ENCODE measurements at regions not wholly inside any gene's neighbourhood (a gene's known extent, or its start where the extent isn't known, plus 50 kb on each side); places are given as distances from the start of the nearest gene placed in this dataset.
"Not testable (repeated sequence)": the region's sequence is repeated elsewhere in the genome, so short reads cannot be mapped to it uniquely, and the experiment has no call there.

DNA sequence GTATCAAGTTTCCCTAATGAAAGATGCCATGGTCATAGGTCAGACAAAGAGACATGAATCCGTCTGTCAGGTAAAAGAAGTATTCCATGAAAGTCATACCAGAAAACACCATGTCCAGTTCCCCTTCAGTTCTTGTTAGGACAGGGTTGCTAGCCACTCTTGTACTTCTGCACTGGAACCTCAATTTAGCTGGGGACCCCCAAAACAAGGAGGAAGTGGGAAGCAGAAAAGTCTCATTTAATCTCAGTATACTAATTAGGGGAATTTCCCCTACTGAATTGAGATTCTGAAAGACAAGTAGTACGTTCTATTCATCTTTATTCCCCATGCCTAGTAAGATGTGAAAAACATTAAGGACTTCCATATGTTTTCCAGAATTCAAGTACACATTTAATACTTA lies 1289.9 kb upstream of the B3GALT2 start:
- no peak for ATAC-seq (replicated peaks)
- no peaks in the 10 kb centered on the region for H3K9me3 Mint-ChIP-seq
- H3K36me3 Mint-ChIP-seq (ENCODE audit: low read depth) = no peaks in the 10 kb centered on the region
- H3K4me1 Mint-ChIP-seq = no peaks in the 10 kb centered on the region
- H3K27ac Mint-ChIP-seq = no peak overlapping the region
- H3K4me3 Mint-ChIP-seq = no peak overlapping the region
- peaks cover 4% of the 10 kb centered on the region for H3K27me3 Mint-ChIP-seq

DNA sequence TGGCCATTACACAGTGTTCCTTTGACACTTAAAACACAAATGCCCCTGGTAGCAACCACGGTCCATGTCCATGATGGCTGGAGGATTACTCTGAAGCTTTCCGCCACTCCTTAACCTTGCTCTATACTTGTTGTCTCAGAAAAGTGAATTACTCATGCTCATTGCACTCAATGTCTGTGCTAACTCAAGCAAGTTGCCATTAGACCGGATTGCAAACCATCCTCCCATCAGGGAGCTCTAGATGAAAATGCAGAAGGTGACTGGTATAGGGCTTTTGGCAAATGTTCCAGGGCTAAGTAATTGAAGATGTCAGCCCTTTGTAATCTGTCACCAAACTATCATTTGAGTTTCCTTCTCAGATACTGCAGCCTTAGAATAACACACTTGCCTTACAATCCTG lies 1288.3 kb upstream of the B3GALT2 start:
- H3K36me3 Mint-ChIP-seq (ENCODE audit: low read depth) = no peaks in the 10 kb centered on the region
- H3K9me3 Mint-ChIP-seq = no peaks in the 10 kb centered on the region
- H3K4me3 Mint-ChIP-seq = no peak overlapping the region
- no peak for ATAC-seq (replicated peaks)
- H3K27ac Mint-ChIP-seq = no peak overlapping the region
- no peaks in the 10 kb centered on the region for H3K4me1 Mint-ChIP-seq
- peaks cover 4% of the 10 kb centered on the region for H3K27me3 Mint-ChIP-seq

DNA sequence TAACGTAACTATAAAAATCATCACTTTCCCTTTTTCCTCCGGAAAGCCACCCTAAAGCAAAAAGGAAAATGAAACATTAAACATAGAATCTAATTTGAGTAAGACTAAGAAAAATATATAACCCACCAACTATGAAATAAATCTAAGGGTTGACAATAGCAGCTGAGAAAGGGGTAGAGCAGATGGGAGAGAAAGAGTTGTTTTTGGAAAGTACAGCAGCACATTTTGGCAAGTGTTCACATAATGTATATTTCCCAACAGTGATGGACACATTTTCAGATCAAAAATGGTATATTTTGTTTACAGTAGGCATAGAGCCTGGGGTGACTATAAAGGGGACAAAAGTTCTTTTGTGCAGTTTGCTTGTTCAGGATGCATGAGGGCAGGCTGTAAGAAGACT lies 1287.4 kb upstream of the B3GALT2 start:
- H3K27me3 Mint-ChIP-seq = peaks cover 4% of the 10 kb centered on the region
- H3K4me1 Mint-ChIP-seq = no peaks in the 10 kb centered on the region
- no peaks in the 10 kb centered on the region for H3K9me3 Mint-ChIP-seq
- H3K36me3 Mint-ChIP-seq (ENCODE audit: low read depth) = no peaks in the 10 kb centered on the region
- H3K4me3 Mint-ChIP-seq = no peak overlapping the region
- H3K27ac Mint-ChIP-seq = no peak overlapping the region
- no peak for ATAC-seq (replicated peaks)

DNA sequence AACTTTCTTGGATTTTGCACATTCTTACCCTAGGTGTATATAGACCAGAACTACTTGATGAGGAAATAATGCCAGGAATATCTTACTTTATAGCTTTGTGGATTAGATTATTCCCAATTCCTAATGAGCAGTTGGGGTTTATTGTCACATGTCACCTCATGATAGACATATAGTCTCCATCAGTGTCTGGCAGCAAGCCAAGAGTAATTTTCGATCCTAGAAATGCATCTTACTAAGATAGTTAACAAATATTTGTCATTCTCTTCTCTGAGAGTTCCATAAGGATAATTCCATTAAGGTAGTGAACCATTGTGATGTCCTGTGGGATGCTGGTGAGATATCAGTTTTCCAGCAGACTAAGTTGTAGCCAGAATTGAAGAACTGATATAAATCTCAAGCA lies 1282.9 kb upstream of the B3GALT2 start:
- no peak overlapping the region for H3K4me3 Mint-ChIP-seq
- no peaks in the 10 kb centered on the region for H3K9me3 Mint-ChIP-seq
- no peak for ATAC-seq (replicated peaks)
- H3K36me3 Mint-ChIP-seq (ENCODE audit: low read depth) = no peaks in the 10 kb centered on the region
- H3K4me1 Mint-ChIP-seq = no peaks in the 10 kb centered on the region
- H3K27ac Mint-ChIP-seq = no peak overlapping the region
- no peaks in the 10 kb centered on the region for H3K27me3 Mint-ChIP-seq

DNA sequence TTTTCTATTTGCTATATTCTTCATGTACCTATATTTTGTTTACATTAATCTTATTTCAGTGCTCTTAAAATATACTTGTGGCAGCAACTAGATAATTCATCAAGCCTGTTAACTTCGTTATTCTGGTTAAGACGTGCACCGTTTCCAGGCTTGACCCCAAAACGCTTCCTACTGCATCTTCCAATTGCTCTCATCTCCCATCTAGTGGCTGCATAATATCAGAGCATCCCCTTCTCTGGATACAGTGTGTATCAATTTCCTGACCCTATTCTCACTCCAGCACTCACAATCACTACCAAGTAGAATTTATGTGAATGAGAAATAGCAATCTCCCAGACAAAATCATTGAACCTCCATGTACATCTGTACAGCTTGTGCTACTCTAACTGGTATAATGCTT lies 1280.3 kb upstream of the B3GALT2 start:
- Mint-ChIP-seq H3K27me3 (no peaks in the 10 kb centered on the region), H3K36me3 (ENCODE audit: low read depth) (no peaks in the 10 kb centered on the region), H3K4me1 (no peaks in the 10 kb centered on the region), H3K4me3 (no peak overlapping the region), H3K9me3 (no peaks in the 10 kb centered on the region), H3K27ac (no peak overlapping the region)
- ATAC-seq (replicated peaks) = no peak

DNA sequence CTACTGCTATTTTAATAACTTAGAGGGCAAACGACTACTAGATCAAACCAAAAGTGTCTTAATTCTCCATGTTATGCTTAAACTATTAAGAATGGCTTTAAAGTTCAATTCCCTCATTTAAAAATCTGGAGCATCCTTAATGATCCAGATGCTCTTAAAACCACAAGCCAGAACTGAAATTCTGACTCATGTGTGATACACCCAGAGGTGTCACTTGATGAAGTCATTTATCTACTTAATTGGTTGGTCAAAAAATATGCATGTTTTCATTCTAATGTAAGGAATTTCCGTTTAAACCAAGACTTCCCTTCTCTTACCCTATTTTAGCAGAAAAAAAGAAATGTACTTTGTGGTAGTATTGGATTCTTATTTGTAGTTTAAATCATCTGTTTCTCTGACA lies 1261.2 kb upstream of the B3GALT2 start:
- no peaks in the 10 kb centered on the region for H3K4me1 Mint-ChIP-seq
- no peaks in the 10 kb centered on the region for H3K9me3 Mint-ChIP-seq
- no peak overlapping the region for H3K27ac Mint-ChIP-seq
- ATAC-seq (replicated peaks) = no peak
- H3K27me3 Mint-ChIP-seq = peaks cover 7% of the 10 kb centered on the region
- H3K36me3 Mint-ChIP-seq (ENCODE audit: low read depth) = no peaks in the 10 kb centered on the region
- H3K4me3 Mint-ChIP-seq = no peak overlapping the region

DNA sequence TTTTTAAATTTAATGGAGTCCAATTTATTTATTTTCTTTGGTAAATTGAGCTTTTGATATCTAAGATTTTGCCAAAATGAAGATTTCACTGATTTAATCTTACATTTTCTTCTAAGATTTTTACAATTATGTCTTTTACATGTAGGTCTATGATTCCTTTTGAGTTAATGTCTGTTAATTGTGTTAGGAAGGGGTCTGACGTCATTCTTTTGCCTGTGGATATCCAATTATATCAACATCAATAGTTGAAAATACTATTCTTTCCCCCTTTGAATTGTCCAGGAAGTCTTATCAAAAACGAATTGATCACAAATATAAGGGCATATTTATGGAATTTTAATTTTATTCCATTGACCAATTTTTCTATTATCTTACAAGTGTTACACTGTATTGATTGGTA lies 1258.8 kb upstream of the B3GALT2 start:
- Mint-ChIP-seq H3K36me3 (ENCODE audit: low read depth) (no peaks in the 10 kb centered on the region), H3K27ac (no peak overlapping the region)

DNA sequence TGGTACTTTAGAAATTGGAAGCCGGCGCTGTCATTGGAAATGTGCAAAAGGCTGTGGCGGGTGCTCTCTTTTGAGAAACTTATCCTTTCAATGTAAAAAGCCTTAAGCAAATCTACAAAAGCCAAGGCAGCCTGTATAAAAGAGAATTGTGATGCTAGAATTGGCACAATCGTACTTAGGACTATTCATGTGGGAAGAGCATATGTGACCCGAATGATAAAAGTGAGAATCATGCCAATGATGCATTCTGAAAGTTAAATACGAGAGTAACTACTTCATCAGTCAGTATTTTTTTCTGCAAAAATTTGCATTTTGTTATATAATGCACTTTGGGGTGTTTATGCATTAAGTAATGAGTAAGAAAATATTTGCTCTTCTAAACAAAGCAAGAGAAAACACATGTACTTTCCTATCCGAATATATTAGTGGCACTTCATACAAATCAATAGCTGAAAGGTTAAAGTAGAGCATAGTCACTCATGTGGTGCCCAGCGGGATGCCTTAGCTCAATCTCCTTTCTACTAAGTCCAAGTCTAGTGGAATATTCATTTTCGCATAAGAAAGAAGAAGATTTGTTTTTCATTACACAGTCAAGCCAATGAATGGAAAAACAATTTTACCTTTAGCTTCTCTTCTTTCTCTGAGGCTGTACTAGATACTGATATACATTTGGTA lies 1256.6 kb upstream of the B3GALT2 start:
- no peak for ATAC-seq (replicated peaks)
- Mint-ChIP-seq H3K36me3 (ENCODE audit: low read depth) (no peaks in the 10 kb centered on the region), H3K4me3 (no peak overlapping the region), H3K4me1 (no peaks in the 10 kb centered on the region), H3K27ac (no peak overlapping the region), H3K9me3 (no peaks in the 10 kb centered on the region), H3K27me3 (no peaks in the 10 kb centered on the region)

More for the DNA sequence above, 1258.8 kb upstream of the B3GALT2 start:
- no peak for ATAC-seq (replicated peaks)
- Mint-ChIP-seq H3K4me3 (no peak overlapping the region), H3K9me3 (no peaks in the 10 kb centered on the region), H3K27me3 (peaks cover 4% of the 10 kb centered on the region), H3K4me1 (no peaks in the 10 kb centered on the region)

DNA sequence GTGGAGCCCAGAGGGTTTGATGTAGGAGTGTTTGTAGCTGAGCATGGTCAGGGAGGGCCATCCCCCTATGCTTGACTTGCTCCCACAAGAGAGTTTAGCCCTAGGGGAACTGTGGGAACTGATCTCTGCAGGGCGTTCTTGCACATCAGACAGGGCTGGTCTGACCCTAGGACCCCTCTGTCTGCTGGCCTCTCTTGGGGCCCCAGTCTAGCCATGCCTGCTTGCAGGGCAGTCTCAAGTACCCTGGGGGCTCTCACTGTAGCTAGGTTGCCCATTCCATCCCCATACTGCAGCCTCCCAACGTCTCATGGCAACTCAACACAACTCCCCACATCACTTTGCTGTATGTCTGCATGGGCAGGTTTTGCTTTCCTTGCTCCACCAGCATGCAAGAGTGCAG lies 1250.7 kb upstream of the B3GALT2 start:
- no peak overlapping the region for H3K4me3 Mint-ChIP-seq
- peaks cover 6% of the 10 kb centered on the region for H3K27me3 Mint-ChIP-seq
- no peak overlapping the region for H3K27ac Mint-ChIP-seq
- no peaks in the 10 kb centered on the region for H3K4me1 Mint-ChIP-seq
- H3K36me3 Mint-ChIP-seq (ENCODE audit: low read depth) = no peaks in the 10 kb centered on the region
- no peaks in the 10 kb centered on the region for H3K9me3 Mint-ChIP-seq
- ATAC-seq (replicated peaks) = no peak

DNA sequence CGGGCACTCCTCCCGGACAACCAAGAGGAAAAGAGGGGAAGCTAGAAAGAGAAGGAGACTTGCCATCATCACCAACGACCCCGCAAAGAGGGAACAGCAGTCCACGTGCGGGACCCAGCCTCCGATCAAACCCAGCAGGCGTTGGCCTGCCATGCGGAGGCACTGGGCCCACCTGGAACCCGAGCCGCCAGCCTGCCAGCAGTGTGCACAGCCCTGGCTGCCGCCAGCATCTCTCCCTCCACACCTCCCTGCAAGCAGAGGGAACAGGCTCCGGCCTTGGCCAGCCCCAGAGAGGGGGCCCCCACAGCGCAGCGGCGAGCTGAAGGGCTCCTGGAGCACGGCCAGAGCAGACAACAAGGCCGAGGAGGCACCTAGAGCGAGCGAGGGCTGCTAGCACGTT lies 1244.7 kb upstream of the B3GALT2 start:
- no peaks in the 10 kb centered on the region for H3K4me1 Mint-ChIP-seq

DNA sequence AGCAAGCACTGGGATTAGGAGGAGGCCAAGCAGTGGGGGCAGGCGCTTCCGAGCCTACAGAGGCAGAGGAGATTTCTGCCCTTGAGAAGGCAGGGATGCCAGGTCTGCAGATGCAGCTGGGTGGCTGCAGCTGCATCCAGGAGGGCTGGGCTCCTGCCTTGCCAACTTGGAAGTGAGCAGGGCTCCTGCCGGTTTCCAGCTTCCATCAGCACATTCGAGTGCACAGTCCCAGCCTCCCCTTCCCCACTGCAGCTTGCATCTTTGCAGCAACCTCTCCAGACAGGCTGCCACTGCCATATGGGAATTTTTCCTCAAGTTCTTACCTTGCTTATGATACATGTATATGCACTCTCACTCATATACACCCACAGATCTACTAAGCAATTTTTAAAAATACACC lies 1234.3 kb upstream of the B3GALT2 start:
- Mint-ChIP-seq H3K4me1 (no peaks in the 10 kb centered on the region), H3K27ac (no peak overlapping the region), H3K36me3 (ENCODE audit: low read depth) (no peaks in the 10 kb centered on the region), H3K27me3 (peaks cover 9% of the 10 kb centered on the region), H3K4me3 (no peak overlapping the region), H3K9me3 (no peaks in the 10 kb centered on the region)
- no peak for ATAC-seq (replicated peaks)

More for the DNA sequence above, 1244.7 kb upstream of the B3GALT2 start:
- no peak overlapping the region for H3K27ac Mint-ChIP-seq
- H3K9me3 Mint-ChIP-seq = no peaks in the 10 kb centered on the region
- H3K4me3 Mint-ChIP-seq = no peak overlapping the region
- no peaks in the 10 kb centered on the region for H3K36me3 Mint-ChIP-seq (ENCODE audit: low read depth)
- no peak for ATAC-seq (replicated peaks)
- H3K27me3 Mint-ChIP-seq = peaks cover 4% of the 10 kb centered on the region

DNA sequence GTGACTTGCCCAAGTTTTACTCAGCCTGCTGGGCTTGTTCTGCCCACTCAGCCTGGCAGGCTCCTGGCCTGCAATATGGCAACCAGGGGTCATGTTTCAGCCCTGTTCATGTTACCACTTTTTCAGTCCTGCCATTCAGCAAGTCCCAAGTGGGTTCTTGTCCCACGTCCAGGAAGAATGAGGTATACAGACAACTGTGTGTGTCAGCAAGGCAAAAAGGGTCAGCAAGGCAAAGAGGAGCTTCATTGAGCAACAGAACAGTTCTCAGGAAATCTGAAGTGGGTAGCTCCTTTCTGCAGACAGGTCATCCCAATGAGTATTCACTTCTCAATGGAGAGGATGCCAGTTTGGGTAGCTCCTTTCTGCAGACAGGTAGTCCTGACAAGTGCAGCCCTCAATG lies 1233.3 kb upstream of the B3GALT2 start:
- Mint-ChIP-seq H3K27ac (no peak overlapping the region), H3K4me1 (no peaks in the 10 kb centered on the region), H3K27me3 (peaks cover 9% of the 10 kb centered on the region), H3K36me3 (ENCODE audit: low read depth) (no peaks in the 10 kb centered on the region), H3K4me3 (no peak overlapping the region), H3K9me3 (peaks cover 3% of the 10 kb centered on the region)
- ATAC-seq (replicated peaks) = no peak

DNA sequence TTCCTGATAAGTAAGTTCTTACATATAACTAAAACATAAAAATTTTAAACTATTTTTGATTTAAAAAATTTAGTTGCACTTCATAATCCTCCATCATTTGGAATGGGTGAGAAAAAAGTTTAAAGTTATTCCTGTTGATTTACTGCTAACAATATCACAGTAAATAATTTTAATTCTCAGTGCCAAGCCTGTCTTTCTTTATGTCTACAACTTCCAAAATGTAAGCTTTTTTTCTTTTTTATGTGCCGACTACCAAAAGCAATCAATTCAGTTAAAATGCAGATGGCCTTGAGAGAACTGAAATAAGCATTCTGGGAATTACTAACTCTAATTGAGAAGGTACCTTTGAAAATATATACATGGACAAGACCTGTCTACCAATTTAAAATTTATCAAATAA lies 1224.3 kb upstream of the B3GALT2 start:
- H3K4me1 Mint-ChIP-seq = peaks cover 3% of the 10 kb centered on the region

DNA sequence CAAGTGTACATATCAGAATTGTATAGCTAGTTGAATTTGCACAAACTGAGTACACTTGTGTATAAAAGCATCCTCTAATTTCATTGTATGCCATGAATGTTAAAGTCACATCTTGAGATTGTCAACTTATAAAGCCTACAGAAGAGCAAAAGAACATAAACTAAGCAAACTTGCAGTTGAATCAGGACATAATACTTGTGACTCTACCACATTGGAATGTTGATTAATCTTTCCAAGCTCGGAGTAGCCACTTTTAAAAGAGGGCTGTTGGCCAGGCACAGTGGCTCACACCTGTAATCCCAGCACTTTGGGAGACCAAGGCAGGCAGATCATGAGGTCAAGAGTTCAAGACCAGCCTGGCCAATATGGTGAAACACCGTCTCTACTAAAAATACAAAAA lies 1220.8 kb upstream of the B3GALT2 start:
- not testable (repeated sequence) for H3K27ac Mint-ChIP-seq; H3K9me3 Mint-ChIP-seq; H3K4me3 Mint-ChIP-seq; H3K36me3 Mint-ChIP-seq (ENCODE audit: low read depth); ATAC-seq (replicated peaks); H3K4me1 Mint-ChIP-seq
- peaks cover 21% of the 10 kb centered on the region for H3K27me3 Mint-ChIP-seq

More for the DNA sequence above, 1224.3 kb upstream of the B3GALT2 start:
- H3K27me3 Mint-ChIP-seq = peaks cover 22% of the 10 kb centered on the region
- ATAC-seq (replicated peaks) = no peak
- no peak overlapping the region for H3K27ac Mint-ChIP-seq
- H3K4me3 Mint-ChIP-seq = no peak overlapping the region
- peaks cover 11% of the 10 kb centered on the region for H3K9me3 Mint-ChIP-seq
- H3K36me3 Mint-ChIP-seq (ENCODE audit: low read depth) = no peaks in the 10 kb centered on the region

DNA sequence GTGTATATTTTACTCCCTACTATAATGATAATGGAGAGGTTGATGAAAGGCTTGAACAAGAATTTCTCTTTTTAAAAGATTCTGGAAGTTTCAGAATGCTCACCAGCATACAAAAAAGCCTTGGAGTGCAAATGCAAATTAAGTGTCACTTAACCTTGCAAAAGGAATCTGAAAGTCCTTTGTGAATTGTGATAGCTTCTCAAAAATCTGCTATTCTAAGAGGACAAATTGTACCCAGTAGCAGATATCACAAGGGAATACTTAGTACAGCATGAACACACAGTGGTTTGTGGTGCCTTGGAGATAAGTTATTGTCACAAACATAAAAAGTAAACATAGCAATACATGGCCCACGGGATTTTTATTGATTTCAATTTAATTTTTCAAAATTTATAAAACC lies 1208.3 kb upstream of the B3GALT2 start:
- Mint-ChIP-seq H3K27me3 (no peaks in the 10 kb centered on the region), H3K4me3 (no peak overlapping the region), H3K9me3 (no peaks in the 10 kb centered on the region), H3K36me3 (ENCODE audit: low read depth) (no peaks in the 10 kb centered on the region), H3K27ac (no peak overlapping the region), H3K4me1 (no peaks in the 10 kb centered on the region)
- ATAC-seq (replicated peaks) = no peak

DNA sequence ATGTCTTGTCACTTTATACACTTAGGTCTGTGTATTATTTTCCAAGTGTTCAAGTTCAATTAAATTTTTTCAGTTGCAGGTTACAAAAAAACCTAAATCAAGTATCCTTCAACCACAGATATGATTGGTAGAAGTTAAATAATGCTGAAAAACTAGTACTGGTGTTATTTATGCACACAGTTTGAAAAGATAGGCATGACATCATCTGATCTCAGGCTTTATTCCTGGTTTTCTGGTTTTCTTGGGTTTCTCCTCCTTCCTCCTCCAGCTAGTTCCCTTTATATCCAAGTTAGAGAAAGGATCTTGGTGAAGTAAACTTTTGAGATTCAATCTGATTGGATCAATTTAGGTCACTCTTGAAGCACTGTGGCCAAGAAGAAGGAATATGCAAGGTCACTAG lies 1201.1 kb upstream of the B3GALT2 start:
- Mint-ChIP-seq H3K4me3 (no peak overlapping the region), H3K4me1 (no peaks in the 10 kb centered on the region), H3K27me3 (no peaks in the 10 kb centered on the region), H3K27ac (no peak overlapping the region), H3K36me3 (ENCODE audit: low read depth) (no peaks in the 10 kb centered on the region), H3K9me3 (no peaks in the 10 kb centered on the region)
- no peak for ATAC-seq (replicated peaks)

Data from activated T-helper 17 cell treated with anti-CD3 and anti-CD28 coated beads, Interleukin-2, amount 50 U/mL, for 72 hours (primary cell).